GM12878 (cell line): ENCODE measurements at regions not wholly inside any gene's neighbourhood (a gene's known extent, or its start where the extent isn't known, plus 50 kb on each side); places are given as distances from the start of the nearest gene placed in this dataset.

ENCODE experiments used
- ATAC-seq: fragments of 200-7000 bp; cut with Tn5 transposase; 3 replicates; pipeline ENCODE4 v1.9.1; 2020; ENCODE audit warnings: mild to moderate bottlenecking, moderate library complexity
- BruUV-seq: library from RNA; stranded (reverse); fragments of 400-500 nt; replicated peaks from 2 replicates; lab custom pipeline; 2021; lab: Mats Ljungman, UMichigan
- CTCF ChIA-PET: fragments of 300-600 bp; sonication (Branson Sonifier 250); formaldehyde crosslinking; extraction: SDS; loops from one replicate; lab custom pipeline; 2021; ENCODE audit warnings: inconsistent platforms; lab: Yijun Ruan, JAX
- POLR2A ChIA-PET: fragments of 350-600 bp; formaldehyde crosslinking; extraction: SDS; loops from one replicate; lab custom pipeline; 2021; ENCODE audit warnings: inconsistent platforms; lab: Charles Lee
- RAD21 ChIA-PET: fragments of 300-600 bp; sonication (Branson Sonifier 250); formaldehyde crosslinking; loops from one replicate; lab custom pipeline; 2023; ENCODE audit warnings: antibody characterized with exemption; ENCODE audit not compliant: unreplicated experiment; lab: Charles Lee
- SMC1A ChIA-PET: fragments of 300-600 bp; sonication (Branson Sonifier 250); formaldehyde crosslinking; loops from one replicate; lab custom pipeline; 2023; ENCODE audit not compliant: unreplicated experiment, uncharacterized antibody; lab: Charles Lee
- DNase-seq: peaks from one replicate; pipeline ENCODE4 v3.0.0-alpha.2; 2011; ENCODE audit warnings: low read depth, low spot score
- FAIRE-seq: peaks from 3 replicates; lab custom pipeline; 2011; peaks lifted over from hg19 to GRCh38; lab: Jason Lieb, UNC
- H2AFZ ChIP-seq: 2 replicates; pipeline ENCODE4 v1.6.0; 2011; ENCODE audit warnings: low read depth, low read length, control low read depth; ENCODE audit not compliant: control insufficient read depth
- H3K27ac ChIP-seq: 2 replicates; pipeline ENCODE4 v1.5.1; 2011; ENCODE audit warnings: control low read depth; ENCODE audit not compliant: control insufficient read depth, insufficient read depth
- H3K27me3 ChIP-seq, 2 experiments: replicated peaks in 1 of 2; 2 replicates each; pipeline versions ENCODE4 v1.6.0 to v1.6.1; 2011; ENCODE audit warnings: low read length in 1 of 2; ENCODE audit not compliant: control insufficient read depth in 2 of 2, insufficient read depth in 2 of 2
- H3K36me3 ChIP-seq, 2 experiments: 2 replicates each; pipeline ENCODE4 v1.5.1; 2011; ENCODE audit warnings: low read length in 1 of 2; ENCODE audit not compliant: control insufficient read depth in 2 of 2, insufficient read depth in 2 of 2
- H3K4me1 ChIP-seq: 2 replicates; pipeline ENCODE4 v1.6.1; 2011; ENCODE audit warnings: mild to moderate bottlenecking, low read length, moderate library complexity, mixed read lengths; ENCODE audit not compliant: control insufficient read depth, insufficient read depth
- H3K4me2 ChIP-seq: 2 replicates; pipeline ENCODE4 v1.6.0; 2011; ENCODE audit warnings: control low read depth; ENCODE audit not compliant: control insufficient read depth, insufficient read depth
- H3K4me3 ChIP-seq: fragments of 200-600 bp; sonication (generic); 2 replicates; pipeline ENCODE4 v1.5.1; 2016
- H3K79me2 ChIP-seq: 2 replicates; pipeline ENCODE4 v1.6.0; 2011; ENCODE audit warnings: low read length; ENCODE audit not compliant: control insufficient read depth, insufficient read depth
- H3K9ac ChIP-seq: 2 replicates; pipeline ENCODE4 v1.8.0; 2011; ENCODE audit warnings: low read length, control low read depth, mixed read lengths; ENCODE audit not compliant: control insufficient read depth, insufficient read depth
- H3K9me3 ChIP-seq: replicated peaks from 3 replicates; pipeline ENCODE4 v1.5.1; 2011; ENCODE audit warnings: mild to moderate bottlenecking, low read length; ENCODE audit not compliant: control insufficient read depth, insufficient read depth
- H4K20me1 ChIP-seq: 2 replicates; pipeline ENCODE4 v1.6.0; 2011; ENCODE audit not compliant: control insufficient read depth, insufficient read depth
- EP300 ChIP-seq, 2 experiments: fragments of 150-350 bp in 1 of 2; IDR thresholded peaks; 2 replicates each; pipeline ENCODE4 v1.6.1; 2011 to 2012; ENCODE audit warnings: low read depth in 2 of 2, low read length in 2 of 2, borderline replicate concordance in 1 of 2, improper control_type of control experiment in 1 of 2, inconsistent platforms in 1 of 2; ENCODE audit not compliant: control insufficient read depth in 1 of 2
- HCFC1 ChIP-seq: fragments of 150-350 bp; IDR thresholded peaks from 2 replicates; pipeline ENCODE4 v1.6.1; 2014; ENCODE audit warnings: low read length
- IRF3 ChIP-seq: fragments of 450-650 bp; IDR thresholded peaks from 2 replicates; pipeline ENCODE4 v1.6.1; 2014; ENCODE audit warnings: mild to moderate bottlenecking
- MTA3 ChIP-seq: IDR thresholded peaks from 2 replicates; pipeline ENCODE4 v1.6.1; 2012; ENCODE audit warnings: low read length, inconsistent platforms, borderline replicate concordance
- MYC ChIP-seq: IDR thresholded peaks from 2 replicates; pipeline ENCODE4 v1.6.1; 2011; ENCODE audit warnings: mild to moderate bottlenecking, low read length, moderate library complexity, inconsistent platforms; ENCODE audit not compliant: insufficient read depth, insufficient replicate concordance, insufficient read length, severe bottlenecking
- RAD21 ChIP-seq: IDR thresholded peaks from 2 replicates; pipeline ENCODE4 v1.6.1; 2011; ENCODE audit warnings: mild to moderate bottlenecking, low read depth, low read length, moderate library complexity; ENCODE audit not compliant: insufficient read depth
- WGBS: methylation state at CpG from one replicate; pipeline ENCODE4 v1.1.6; 2016; ENCODE audit warnings: low lambda C conversion rate; ENCODE audit not compliant: insufficient replicate concordance, insufficient coverage; ENCODE audit errors: missing lambda C conversion rate; 5-methylcytosine and 5-hydroxymethylcytosine counted together
- in situ Hi-C: fragments of 300-500 bp; cut with MboI; formaldehyde crosslinking; loops from 9 replicates; pipeline ENCODE4 v1.14.3; 2018; ENCODE audit warnings: mixed read lengths
- intact Hi-C: fragments of 100-400 bp; cut with micrococcal nuclease; formaldehyde crosslinking; loops from one replicate; pipeline ENCODE4 v1.14.2; 2022; ENCODE audit not compliant: unreplicated experiment

GRCh38 chr13:111636804-111637203 lies 316.4 kb downstream of the TEX29 start (continued):
- TF ChIP-seq IRF3 = no peak

DNA sequence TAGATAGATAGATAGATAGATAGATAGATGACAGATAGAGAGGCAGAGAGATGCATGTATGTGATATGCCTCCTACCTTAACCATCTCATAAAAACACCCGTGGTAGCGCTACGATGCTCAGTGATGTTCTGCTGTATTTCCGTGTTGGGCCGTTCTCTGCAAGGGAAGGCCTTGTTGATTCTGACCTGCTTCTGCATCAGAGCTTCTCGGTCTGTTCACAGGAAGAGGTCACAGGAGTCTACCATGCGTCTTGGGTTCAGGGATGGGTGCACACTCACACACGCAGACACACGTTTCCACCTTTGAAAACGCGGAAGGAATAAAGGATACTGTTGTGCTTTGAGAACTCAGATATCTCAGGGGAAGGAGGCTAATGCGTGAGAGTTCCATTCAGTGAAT lies 316.9 kb downstream of the TEX29 start:
- no peaks in the 10 kb centered on the region for H3K9me3 ChIP-seq
- TF ChIP-seq MTA3 = no peak
- no peak for TF ChIP-seq RAD21
- TF ChIP-seq HCFC1 = no peak
- TF ChIP-seq MYC = no peak
- no peak for TF ChIP-seq EP300 (IDR thresholded peaks at IDR 0.05; ENCODE audit: borderline replicate concordance in 1 of 2, control insufficient read depth in 1 of 2, low read depth in 2 of 2, low read length in 2 of 2)
- H3K27me3 ChIP-seq = no peaks in the 10 kb centered on the region
- ChIA-PET POLR2A (no interaction called here), CTCF (no interaction called here), RAD21 (no interaction called here), SMC1A (no interaction called here)
- intact Hi-C loops = no loop called here
- H3K27ac ChIP-seq = no peak overlapping the region
- H3K36me3 ChIP-seq = no peaks in the 10 kb centered on the region
- BruUV-seq = no TSS peak
- H3K9ac ChIP-seq = no peak overlapping the region
- H4K20me1 ChIP-seq = no peaks in the 10 kb centered on the region
- in situ Hi-C loops = no loop called here
- no peaks in the 10 kb centered on the region for H3K4me1 ChIP-seq
- no peaks in the 10 kb centered on the region for H3K79me2 ChIP-seq
- no peak overlapping the region for H3K4me3 ChIP-seq
- WGBS = 59% methylated on average over 12 of the region's 12 CpGs
- no peak overlapping the region for H2AFZ ChIP-seq
- no peak for ATAC-seq
- H3K4me2 ChIP-seq = no peak overlapping the region
- FAIRE-seq = no peak
- DNase-seq = no peak
